ENCODE measurements at regions not wholly inside any gene's neighbourhood (a gene's known extent, or its start where the extent isn't known, plus 50 kb on each side); places are given as distances from the start of the nearest gene placed in this dataset.

DNA sequence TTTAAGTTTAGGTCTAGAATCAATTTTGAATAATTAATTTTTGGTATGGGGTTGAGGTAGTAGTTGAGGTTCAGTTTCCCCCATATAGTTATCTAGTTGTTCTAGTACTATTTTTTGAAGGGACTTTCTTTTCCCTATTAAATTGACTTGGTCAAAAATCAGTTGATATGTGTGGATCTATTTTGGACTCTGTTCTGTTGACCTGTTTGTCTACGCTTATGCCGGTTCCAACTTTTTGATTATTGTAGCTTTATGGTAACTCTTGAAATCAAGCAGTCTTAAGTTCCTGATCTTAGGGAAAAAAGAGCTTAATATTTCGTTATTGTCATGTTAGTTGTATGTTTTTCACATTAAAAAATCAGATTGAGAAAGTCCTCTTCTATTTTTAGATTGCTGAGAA is 60.7 kb downstream of the FOXD2 start:
- peaks cover 43% of the 10 kb centered on the region for H3K27me3 Mint-ChIP-seq
- ATAC-seq (ENCODE audit: low read depth) (no peak), DNase-seq (no peak)
- Histone ChIP-seq H4K20me1 (ENCODE audit: control insufficient read depth, insufficient read depth, low read length, poor library complexity, severe bottlenecking) (no peaks in the 10 kb centered on the region), H3K9me3 (ENCODE audit: control extremely low read depth in 1 of 3, control insufficient read depth in 2 of 3, insufficient read depth in 1 of 3, low read length in 2 of 3) (peaks cover 0 to 6% (median 0%) of the 10 kb centered on the region in 3 donors), H3K9ac (ENCODE audit: low read length) (no peak overlapping the region), H3K27me3 (replicated peaks in 1 of 4; ENCODE audit: control extremely low read depth in 1 of 4, control insufficient read depth in 3 of 4, insufficient read depth in 4 of 4, low read length in 3 of 4) (peaks cover 0 to 14% (median 8%) of the 10 kb centered on the region in 4 experiments), H3K79me2 (ENCODE audit: control insufficient read depth, insufficient read depth, low read length) (no peaks in the 10 kb centered on the region), H3K36me3 (replicated peaks in 1 of 2; ENCODE audit: control extremely low read depth in 1 of 2, control insufficient read depth in 1 of 2, extremely low read depth in 1 of 2, insufficient read depth in 2 of 2, low read length in 1 of 2) (no peaks in the 10 kb centered on the region), H2AFZ (ENCODE audit: insufficient read depth, low read depth, low read length, poor library complexity, severe bottlenecking) (no peak overlapping the region), H3K27ac (ENCODE audit: low read length in 2 of 2) (no peak overlapping the region), H3K4me3 (ENCODE audit: control extremely low read depth in 1 of 5, extremely low read depth in 1 of 5, insufficient read depth in 1 of 5, low read depth in 2 of 5, low read length in 4 of 5) (no peak overlapping the region), H3K4me1 (ENCODE audit: control insufficient read depth in 2 of 2, insufficient read depth in 2 of 2, low read length in 2 of 2) (no peaks in the 10 kb centered on the region), H3K4me2 (replicated peaks; ENCODE audit: low read depth, low read length, poor library complexity, severe bottlenecking) (no peak overlapping the region)
- ChIA-PET POLR2A (no interaction called here), CTCF (no interaction called here)
- H3K4me1 Mint-ChIP-seq: no peaks in the 10 kb centered on the region
- TF ChIP-seq, protein P1, sequence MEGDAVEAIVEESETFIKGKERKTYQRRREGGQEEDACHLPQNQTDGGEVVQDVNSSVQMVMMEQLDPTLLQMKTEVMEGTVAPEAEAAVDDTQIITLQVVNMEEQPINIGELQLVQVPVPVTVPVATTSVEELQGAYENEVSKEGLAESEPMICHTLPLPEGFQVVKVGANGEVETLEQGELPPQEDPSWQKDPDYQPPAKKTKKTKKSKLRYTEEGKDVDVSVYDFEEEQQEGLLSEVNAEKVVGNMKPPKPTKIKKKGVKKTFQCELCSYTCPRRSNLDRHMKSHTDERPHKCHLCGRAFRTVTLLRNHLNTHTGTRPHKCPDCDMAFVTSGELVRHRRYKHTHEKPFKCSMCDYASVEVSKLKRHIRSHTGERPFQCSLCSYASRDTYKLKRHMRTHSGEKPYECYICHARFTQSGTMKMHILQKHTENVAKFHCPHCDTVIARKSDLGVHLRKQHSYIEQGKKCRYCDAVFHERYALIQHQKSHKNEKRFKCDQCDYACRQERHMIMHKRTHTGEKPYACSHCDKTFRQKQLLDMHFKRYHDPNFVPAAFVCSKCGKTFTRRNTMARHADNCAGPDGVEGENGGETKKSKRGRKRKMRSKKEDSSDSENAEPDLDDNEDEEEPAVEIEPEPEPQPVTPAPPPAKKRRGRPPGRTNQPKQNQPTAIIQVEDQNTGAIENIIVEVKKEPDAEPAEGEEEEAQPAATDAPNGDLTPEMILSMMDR (IDR thresholded peaks at IDR 0.05): no peak
- no peak for TF ChIP-seq EZH2 (IDR thresholded peaks at IDR 0.05; ENCODE audit: borderline replicate concordance, insufficient read depth, low read depth, low read length, poor library complexity, severe bottlenecking)
- no peaks in the 10 kb centered on the region for H3K9me3 Mint-ChIP-seq (ENCODE audit: insufficient read depth)
- intact Hi-C loops (cut with micrococcal nuclease): no loop called here
- no CpG with 5 or more reads among the region's 3 CpGs for WGBS (ENCODE audit: insufficient coverage)
- H3K4me3 Mint-ChIP-seq: no peak overlapping the region
- H3K27ac Mint-ChIP-seq: no peak overlapping the region

DNA sequence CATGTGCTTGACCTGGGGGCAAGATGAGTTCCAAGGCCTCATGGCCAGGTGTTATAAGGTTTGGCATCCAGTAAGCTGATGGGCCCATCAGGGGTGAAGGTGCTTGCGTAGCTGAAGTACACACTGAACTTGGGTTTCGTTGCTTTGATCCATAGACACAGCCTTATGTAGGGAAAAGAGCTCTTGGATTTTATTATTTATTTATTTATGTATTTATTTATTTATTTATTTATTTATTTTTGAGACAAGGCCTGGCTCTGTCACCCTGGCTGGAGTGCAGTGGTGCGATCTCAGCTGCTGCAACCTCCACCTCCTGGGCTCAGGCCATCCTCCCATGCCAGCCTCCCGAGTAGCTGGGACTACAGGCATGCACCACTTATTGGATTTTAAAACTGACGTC is 63.2 kb downstream of the FOXD2 start:
- Mint-ChIP-seq H3K27ac (no peak overlapping the region), H3K9me3 (ENCODE audit: insufficient read depth) (no peaks in the 10 kb centered on the region), H3K4me3 (no peak overlapping the region), H3K27me3 (peaks cover 50% of the 10 kb centered on the region), H3K4me1 (no peaks in the 10 kb centered on the region)
- ChIA-PET POLR2A (no interaction called here), CTCF (no interaction called here)
- intact Hi-C loops (cut with micrococcal nuclease): no loop called here
- ATAC-seq (ENCODE audit: low read depth) (no peak), DNase-seq (no peak)
- no peaks in the 10 kb centered on the region for H3K79me2 ChIP-seq (ENCODE audit: control insufficient read depth, insufficient read depth, low read length)
- TF ChIP-seq, protein P1 (IDR thresholded peaks at IDR 0.05): no peak
- H3K9me3 ChIP-seq (ENCODE audit: control extremely low read depth in 1 of 3, control insufficient read depth in 2 of 3, insufficient read depth in 1 of 3, low read length in 2 of 3): peaks cover 0 to 10% (median under 1%) of the 10 kb centered on the region in 3 donors
- H2AFZ ChIP-seq (ENCODE audit: insufficient read depth, low read depth, low read length, poor library complexity, severe bottlenecking): no peak overlapping the region
- H3K27me3 ChIP-seq (replicated peaks in 1 of 4; ENCODE audit: control extremely low read depth in 1 of 4, control insufficient read depth in 3 of 4, insufficient read depth in 4 of 4, low read length in 3 of 4): peaks cover 0 to 25% (median 15%) of the 10 kb centered on the region in 4 experiments
- H3K36me3 ChIP-seq (replicated peaks in 1 of 2; ENCODE audit: control extremely low read depth in 1 of 2, control insufficient read depth in 1 of 2, extremely low read depth in 1 of 2, insufficient read depth in 2 of 2, low read length in 1 of 2): no peaks in the 10 kb centered on the region
- H3K4me2 ChIP-seq (replicated peaks; ENCODE audit: low read depth, low read length, poor library complexity, severe bottlenecking): no peak overlapping the region
- H4K20me1 ChIP-seq (ENCODE audit: control insufficient read depth, insufficient read depth, low read length, poor library complexity, severe bottlenecking): no peaks in the 10 kb centered on the region
- H3K9ac ChIP-seq (ENCODE audit: low read length): no peak overlapping the region
- no peaks in the 10 kb centered on the region for H3K4me1 ChIP-seq (ENCODE audit: control insufficient read depth in 2 of 2, insufficient read depth in 2 of 2, low read length in 2 of 2)
- no peak overlapping the region for H3K4me3 ChIP-seq (ENCODE audit: control extremely low read depth in 1 of 5, extremely low read depth in 1 of 5, insufficient read depth in 1 of 5, low read depth in 2 of 5, low read length in 4 of 5)
- WGBS (ENCODE audit: insufficient coverage): no CpG with 5 or more reads among the region's 5 CpGs
- no peak overlapping the region for H3K27ac ChIP-seq (ENCODE audit: low read length in 2 of 2)

Measured in B cell (primary cell).